ENCODE measurements at regions not wholly inside any gene's neighbourhood (a gene's known extent, or its start where the extent isn't known, plus 50 kb on each side); places are given as distances from the start of the nearest gene placed in this dataset.

- Histone ChIP-seq H3K4me1 (ENCODE audit: insufficient read depth) (no peaks in the 10 kb centered on the region), H3K36me3 (replicated peaks; ENCODE audit: insufficient read depth, low read depth) (no peaks in the 10 kb centered on the region), H3K4me3 (no peak overlapping the region), H3K27me3 (no peaks in the 10 kb centered on the region), H3K9me3 (ENCODE audit: low read depth) (no peaks in the 10 kb centered on the region), H3K9me2 (replicated peaks; ENCODE audit: insufficient read depth) (no peaks in the 10 kb centered on the region), H3K79me2 (no peaks in the 10 kb centered on the region), H3K27ac (no peak overlapping the region), H3K4me2 (no peak overlapping the region), H4K20me1 (ENCODE audit: insufficient read depth, poor library complexity, severe bottlenecking) (no peaks in the 10 kb centered on the region), H2AFZ (no peak overlapping the region)
- WGBS (ENCODE audit: low lambda C conversion rate, missing lambda C conversion rate) = 87% methylated on average over 11 of the region's 11 CpGs
- no peak for TF ChIP-seq EZH2phosphoT487 (IDR thresholded peaks at IDR 0.05; ENCODE audit: low read depth, severe bottlenecking, unreplicated experiment)
- no peak for TF ChIP-seq EZH2 (IDR thresholded peaks at IDR 0.05; ENCODE audit: borderline replicate concordance)
- TF ChIP-seq CTCF (IDR thresholded peaks at IDR 0.05; ENCODE audit: poor library complexity) = no peak
- DNase-seq (ENCODE audit: low spot score) = no peak
Measured at GRCh38 chr7:155913719-155914118, 101.5 kb upstream of the SHH start.

DNA sequence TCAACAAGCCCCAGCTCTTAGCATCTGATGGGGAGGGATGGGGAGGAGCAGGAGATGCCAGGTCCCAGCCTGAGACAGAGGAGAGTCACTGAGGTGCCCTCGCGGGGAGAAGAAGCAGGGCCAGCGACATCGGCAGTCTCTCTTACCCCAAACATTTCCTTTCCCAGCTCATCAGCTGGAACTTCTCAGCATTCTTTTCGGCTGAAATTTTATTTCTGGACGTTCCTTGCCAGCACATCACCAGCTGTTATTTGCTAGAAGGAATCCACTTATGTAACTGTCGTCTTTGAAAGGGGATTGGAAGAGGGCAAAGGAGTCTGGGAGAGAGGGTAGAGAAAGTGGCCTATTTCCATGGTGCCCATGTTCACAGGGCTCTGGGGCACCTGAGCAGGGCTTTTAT, 101.0 kb upstream of the SHH start:
- no peak overlapping the region for H3K4me2 ChIP-seq
- no peaks in the 10 kb centered on the region for H3K27me3 ChIP-seq
- H3K79me2 ChIP-seq = no peaks in the 10 kb centered on the region
- H3K36me3 ChIP-seq (replicated peaks; ENCODE audit: insufficient read depth, low read depth) = no peaks in the 10 kb centered on the region
- no peak for DNase-seq (ENCODE audit: low spot score)
- no peaks in the 10 kb centered on the region for H4K20me1 ChIP-seq (ENCODE audit: insufficient read depth, poor library complexity, severe bottlenecking)
- H3K4me3 ChIP-seq = no peak overlapping the region
- no peaks in the 10 kb centered on the region for H3K9me3 ChIP-seq (ENCODE audit: low read depth)
- WGBS (ENCODE audit: low lambda C conversion rate, missing lambda C conversion rate) = 84% methylated on average over 7 of the region's 7 CpGs
- H3K4me1 ChIP-seq (ENCODE audit: insufficient read depth) = no peaks in the 10 kb centered on the region
- H3K9me2 ChIP-seq (replicated peaks; ENCODE audit: insufficient read depth) = no peaks in the 10 kb centered on the region
- TF ChIP-seq EZH2 (IDR thresholded peaks at IDR 0.05; ENCODE audit: borderline replicate concordance) (no peak), EZH2phosphoT487 (IDR thresholded peaks at IDR 0.05; ENCODE audit: low read depth, severe bottlenecking, unreplicated experiment) (no peak), CTCF (IDR thresholded peaks at IDR 0.05; ENCODE audit: poor library complexity) (no peak)
- no peak overlapping the region for H3K27ac ChIP-seq
- H2AFZ ChIP-seq = no peak overlapping the region

DNA sequence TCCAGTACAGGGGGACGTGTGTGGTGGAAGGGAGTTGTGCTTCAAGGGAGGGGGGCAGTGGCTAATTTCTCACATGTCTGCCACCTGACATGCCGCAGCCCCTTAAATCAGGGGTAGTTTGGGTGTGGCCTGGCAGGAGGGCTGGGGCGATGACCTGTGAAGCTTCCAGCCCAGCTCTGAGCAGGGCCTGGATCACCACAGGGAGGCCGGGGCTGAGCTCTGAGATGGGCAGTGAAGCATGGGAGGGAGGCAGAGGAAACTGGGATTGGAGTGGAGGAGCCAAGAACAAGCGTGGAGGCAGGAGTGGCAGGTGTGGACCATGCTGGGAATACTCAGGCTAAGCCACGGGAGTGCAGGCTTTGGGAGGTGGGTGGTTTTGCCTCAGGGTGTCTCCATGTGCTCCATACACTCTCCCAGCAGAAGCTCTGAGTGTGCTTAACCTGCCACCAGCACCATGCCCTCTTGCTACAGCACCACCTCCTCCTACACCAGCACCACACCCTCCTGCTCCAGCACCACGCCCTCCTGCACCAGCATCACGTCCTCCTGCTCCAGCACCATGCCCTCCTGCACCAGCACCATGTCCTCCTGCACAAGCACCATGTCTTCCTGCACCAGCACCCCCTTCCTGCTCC, 99.3 kb upstream of the SHH start:
- Histone ChIP-seq H4K20me1 (ENCODE audit: insufficient read depth, poor library complexity, severe bottlenecking) (no peaks in the 10 kb centered on the region), H3K36me3 (replicated peaks; ENCODE audit: insufficient read depth, low read depth) (no peaks in the 10 kb centered on the region), H3K27ac (no peak overlapping the region), H3K9me3 (ENCODE audit: low read depth) (no peaks in the 10 kb centered on the region), H2AFZ (no peak overlapping the region), H3K79me2 (no peaks in the 10 kb centered on the region), H3K27me3 (no peaks in the 10 kb centered on the region), H3K9me2 (replicated peaks; ENCODE audit: insufficient read depth) (no peaks in the 10 kb centered on the region), H3K4me3 (no peak overlapping the region), H3K4me2 (no peak overlapping the region), H3K4me1 (ENCODE audit: insufficient read depth) (no peaks in the 10 kb centered on the region)
- 83% methylated on average over 8 of the region's 8 CpGs for WGBS (ENCODE audit: low lambda C conversion rate, missing lambda C conversion rate)
- no peak for TF ChIP-seq EZH2phosphoT487 (IDR thresholded peaks at IDR 0.05; ENCODE audit: low read depth, severe bottlenecking, unreplicated experiment)
- TF ChIP-seq CTCF (IDR thresholded peaks at IDR 0.05; ENCODE audit: poor library complexity) = no peak
- no peak for TF ChIP-seq EZH2 (IDR thresholded peaks at IDR 0.05; ENCODE audit: borderline replicate concordance)
- DNase-seq (ENCODE audit: low spot score) = no peak

All from hepatocyte (in vitro differentiated cells).